Osteocyte (in vitro differentiated cells): ENCODE measurements at regions not wholly inside any gene's neighbourhood (a gene's known extent, or its start where the extent isn't known, plus 50 kb on each side); places are given as distances from the start of the nearest gene placed in this dataset.
"Not testable (repeated sequence)": the region's sequence is repeated elsewhere in the genome, so short reads cannot be mapped to it uniquely, and the experiment has no call there.

Source experiments
- DNase-seq: peaks from one replicate; pipeline ENCODE4 v3.0.0; 2021; ENCODE audit warnings: mixed read lengths; ENCODE audit not compliant: unreplicated experiment; ENCODE audit errors: extremely low spot score
- H3K27ac Mint-ChIP-seq: one replicate; pipeline ENCODE4 v1.8.0; 2021; ENCODE audit warnings: mild to moderate bottlenecking, mixed read lengths; ENCODE audit not compliant: unreplicated experiment
- H3K27me3 Mint-ChIP-seq: one replicate; pipeline ENCODE4 v1.8.0; 2021; ENCODE audit warnings: mixed read lengths; ENCODE audit not compliant: unreplicated experiment
- H3K36me3 Mint-ChIP-seq: one replicate; pipeline ENCODE4 v1.8.0; 2021; ENCODE audit warnings: mixed read lengths; ENCODE audit not compliant: unreplicated experiment
- H3K4me1 Mint-ChIP-seq: one replicate; pipeline ENCODE4 v1.8.0; 2021; ENCODE audit warnings: mixed read lengths; ENCODE audit not compliant: unreplicated experiment
- H3K4me3 Mint-ChIP-seq: one replicate; pipeline ENCODE4 v1.8.0; 2021; ENCODE audit warnings: mild to moderate bottlenecking, moderate library complexity, mixed read lengths; ENCODE audit not compliant: unreplicated experiment
- H3K9me3 Mint-ChIP-seq: one replicate; pipeline ENCODE4 v1.8.0; 2021; ENCODE audit warnings: mixed read lengths; ENCODE audit not compliant: unreplicated experiment
- CTCF ChIP-seq: fragments of 200-600 bp; sonication (generic); IDR thresholded peaks from 2 replicates; pipeline ENCODE4 v1.5.0; 2021; ENCODE audit warnings: antibody characterized with exemption, mild to moderate bottlenecking, moderate library complexity

DNA sequence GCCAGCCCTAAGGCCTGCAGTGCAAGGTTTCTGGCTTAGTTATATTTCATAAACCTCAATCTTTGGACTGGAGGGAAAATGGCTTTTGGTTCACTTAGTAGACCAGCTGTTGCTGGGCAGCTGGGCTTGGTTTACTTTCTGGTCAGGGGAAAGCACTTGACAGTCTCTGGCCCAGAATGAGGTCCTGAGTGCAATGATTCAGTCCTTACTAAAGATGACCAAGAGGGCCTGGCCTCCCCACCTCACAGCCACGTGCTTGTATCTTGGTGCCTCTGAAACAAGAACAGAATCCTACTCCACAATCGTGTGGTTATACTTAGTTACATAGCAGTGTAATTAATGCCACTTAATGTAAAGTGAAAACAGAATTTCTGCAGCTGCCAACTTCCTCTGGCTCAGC, 325.5 kb upstream of the MEIS1 start:
- DNase-seq, result no peak
- Mint-ChIP-seq H3K4me1 (no peaks in the 10 kb centered on the region), H3K27ac (no peak overlapping the region), H3K27me3 (no peaks in the 10 kb centered on the region), H3K36me3 (no peaks in the 10 kb centered on the region), H3K9me3 (peaks cover 12% of the 10 kb centered on the region), H3K4me3 (no peak overlapping the region)
- no peak for TF ChIP-seq CTCF

GRCh38 chr2:66105066-66105753, 329.7 kb upstream of the MEIS1 start:
- Mint-ChIP-seq H3K36me3 (no peaks in the 10 kb centered on the region), H3K4me1 (no peaks in the 10 kb centered on the region), H3K27me3 (no peaks in the 10 kb centered on the region), H3K27ac (no peak overlapping the region), H3K4me3 (no peak overlapping the region), H3K9me3 (peaks cover 7% of the 10 kb centered on the region)
- TF ChIP-seq CTCF, result no peak
- no peak for DNase-seq

- Mint-ChIP-seq H3K9me3 (peaks cover 6% of the 10 kb centered on the region), H3K4me3 (no peak overlapping the region), H3K4me1 (no peaks in the 10 kb centered on the region), H3K27ac (no peak overlapping the region), H3K27me3 (no peaks in the 10 kb centered on the region), H3K36me3 (no peaks in the 10 kb centered on the region)
- no peak for DNase-seq
- TF ChIP-seq CTCF, result no peak
Measured at GRCh38 chr2:66103581-66103980, 331.3 kb upstream of the MEIS1 start.

GRCh38 chr2:66101206-66101605, 333.7 kb upstream of the MEIS1 start:
- Mint-ChIP-seq H3K4me3 (no peak overlapping the region), H3K27ac (no peak overlapping the region), H3K27me3 (no peaks in the 10 kb centered on the region), H3K4me1 (no peaks in the 10 kb centered on the region), H3K36me3 (no peaks in the 10 kb centered on the region), H3K9me3 (peaks cover 1% of the 10 kb centered on the region)
- no peak for DNase-seq
- no peak for TF ChIP-seq CTCF

DNA sequence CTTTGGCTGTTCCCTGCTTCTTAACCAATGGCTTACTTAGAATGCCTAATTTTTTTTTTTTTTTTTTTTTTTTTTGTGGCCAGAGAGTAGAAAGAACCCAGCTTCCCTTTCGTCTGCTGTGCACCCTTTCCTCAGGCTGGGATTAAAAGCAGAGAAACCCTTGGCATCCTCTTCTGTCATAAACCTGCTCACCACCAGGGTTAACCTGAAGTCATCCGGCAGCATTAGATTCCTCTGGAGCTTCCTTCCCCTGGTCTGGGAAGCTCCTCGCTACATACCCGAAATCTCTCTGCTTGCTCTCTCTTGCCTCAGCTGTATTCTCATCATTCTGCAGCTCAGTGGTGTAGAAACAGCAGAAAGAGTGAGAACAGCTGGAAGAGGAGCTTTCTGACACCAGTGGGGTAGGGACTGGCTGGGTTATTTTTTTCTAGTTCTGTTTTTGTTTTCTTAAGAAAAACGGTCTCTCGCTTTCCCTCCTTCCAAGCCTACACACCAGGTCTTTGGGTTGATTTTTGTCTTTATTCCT, 339.0 kb upstream of the MEIS1 start:
- no peaks in the 10 kb centered on the region for H3K4me1 Mint-ChIP-seq
- TF ChIP-seq CTCF, result no peak
- no peak for DNase-seq
- H3K27ac Mint-ChIP-seq, result no peak overlapping the region
- H3K9me3 Mint-ChIP-seq, result peaks cover 6% of the 10 kb centered on the region
- H3K36me3 Mint-ChIP-seq, result no peaks in the 10 kb centered on the region
- H3K4me3 Mint-ChIP-seq, result no peak overlapping the region
- H3K27me3 Mint-ChIP-seq, result no peaks in the 10 kb centered on the region

DNA sequence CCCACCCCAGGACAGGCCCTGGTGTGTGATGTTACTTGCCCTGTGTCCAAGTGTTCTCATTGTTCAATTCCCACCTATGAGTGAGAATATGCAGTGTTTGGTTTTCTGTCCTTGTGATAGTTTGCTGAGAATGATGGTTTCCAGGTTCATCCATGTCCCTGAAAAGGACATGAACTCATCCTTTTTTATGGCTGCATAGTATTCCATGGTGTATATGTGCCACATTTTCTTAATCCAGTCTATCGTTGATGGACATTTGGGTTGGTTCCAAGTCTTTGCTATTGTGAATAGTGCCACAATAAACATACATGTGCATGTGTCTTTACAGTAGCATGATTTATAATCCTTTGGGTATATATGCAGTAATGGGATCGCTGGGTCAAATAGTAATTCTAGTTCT, 340.2 kb upstream of the MEIS1 start:
- H3K36me3 Mint-ChIP-seq, H3K4me1 Mint-ChIP-seq, H3K4me3 Mint-ChIP-seq, H3K27ac Mint-ChIP-seq, H3K27me3 Mint-ChIP-seq, DNase-seq: not testable (repeated sequence)
- H3K9me3 Mint-ChIP-seq, result peaks cover 14% of the 10 kb centered on the region
